GM21529 (cell line): ENCODE measurements at regions not wholly inside any gene's neighbourhood (a gene's known extent, or its start where the extent isn't known, plus 50 kb on each side); places are given as distances from the start of the nearest gene placed in this dataset.
"Not testable (repeated sequence)": the region's sequence is repeated elsewhere in the genome, so short reads cannot be mapped to it uniquely, and the experiment has no call there.

ENCODE experiments used
- ATAC-seq: cut with Tn5 transposase; IDR thresholded peaks from one replicate; pipeline ENCODE4 v1.9.1; 2021; ENCODE audit not compliant: unreplicated experiment

DNA sequence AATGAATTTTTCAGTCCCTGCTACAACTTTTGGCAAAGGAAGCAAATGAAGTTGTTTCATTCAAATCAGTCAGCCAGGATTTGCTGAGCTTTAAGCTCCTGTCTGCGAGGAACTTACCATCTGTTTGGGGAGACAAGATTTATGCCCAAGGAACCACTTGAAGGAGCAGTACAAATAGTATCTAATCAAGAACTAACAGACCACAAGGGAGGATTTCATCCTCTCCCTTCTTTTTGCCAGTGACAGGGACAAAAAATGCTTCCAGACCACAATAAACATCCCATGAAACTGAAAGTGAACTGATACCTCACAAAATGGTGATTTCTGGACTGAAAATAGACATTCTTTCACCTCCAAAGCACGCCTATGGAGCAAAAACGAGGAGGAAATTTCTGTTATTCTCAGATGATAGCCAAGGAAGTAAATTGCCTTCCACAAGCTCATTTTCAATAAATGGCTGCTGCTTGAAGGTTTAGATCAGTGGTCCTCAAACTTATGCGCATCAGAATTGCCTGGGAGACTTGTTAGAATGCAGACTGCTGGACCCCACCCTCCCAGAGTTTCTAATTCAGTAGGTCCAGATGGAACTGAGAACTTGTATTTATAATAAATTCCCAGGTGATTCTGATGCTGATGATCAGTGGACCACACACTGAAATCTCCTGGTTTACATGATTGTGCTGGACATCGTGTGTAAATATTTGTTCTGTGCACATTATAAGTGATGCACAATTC is 202.4 kb upstream of the GADL1 start:
- no peak for ATAC-seq

DNA sequence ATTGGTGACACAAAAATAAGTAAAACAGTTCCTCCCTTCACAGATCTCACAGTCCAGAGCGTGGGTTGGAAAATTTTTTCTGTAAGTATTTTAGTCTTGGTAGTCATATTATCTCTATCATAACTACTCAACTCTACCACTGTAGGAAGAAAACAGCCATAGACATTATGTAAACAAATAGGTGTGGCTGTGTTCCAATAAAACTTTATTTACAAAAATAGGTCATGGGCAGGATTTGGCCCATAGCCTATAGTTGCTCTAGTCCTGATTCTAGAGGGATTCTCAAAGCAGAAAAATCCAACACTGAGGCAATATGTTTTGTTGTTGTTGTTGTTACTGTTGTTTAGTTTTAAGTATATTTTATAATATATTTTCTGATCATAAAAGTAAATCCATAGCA is 206.1 kb upstream of the GADL1 start:
- ATAC-seq = no peak

DNA sequence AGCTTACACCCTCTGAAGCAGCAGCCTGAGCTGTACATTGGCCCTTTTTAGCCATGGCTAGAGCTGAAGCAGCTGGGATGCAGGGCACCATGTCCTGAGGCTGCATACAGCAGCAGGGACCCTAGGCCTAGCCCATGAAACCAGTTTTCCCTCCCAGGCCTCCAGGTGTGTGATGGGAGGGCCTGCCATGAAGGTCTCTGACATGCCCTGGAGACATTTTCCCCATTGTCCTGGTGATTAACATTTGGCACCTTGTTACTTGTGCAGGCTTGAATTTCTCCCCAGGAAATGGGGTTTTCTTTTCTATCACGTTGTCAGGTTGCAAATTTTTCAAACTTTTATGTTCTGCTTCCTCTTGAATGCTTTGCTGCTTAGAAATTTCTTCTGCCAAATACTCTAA is 206.8 kb upstream of the GADL1 start:
- not testable (repeated sequence) for ATAC-seq

- ATAC-seq = no peak
Observed at GRCh38 chr3:31102196-31102879, 207.9 kb upstream of the GADL1 start.

- no peak for ATAC-seq
Observed at GRCh38 chr3:31103181-31103580, 208.7 kb upstream of the GADL1 start.

GRCh38 chr3:31103623-31104180 is 209.2 kb upstream of the GADL1 start:
- ATAC-seq = no peak

DNA sequence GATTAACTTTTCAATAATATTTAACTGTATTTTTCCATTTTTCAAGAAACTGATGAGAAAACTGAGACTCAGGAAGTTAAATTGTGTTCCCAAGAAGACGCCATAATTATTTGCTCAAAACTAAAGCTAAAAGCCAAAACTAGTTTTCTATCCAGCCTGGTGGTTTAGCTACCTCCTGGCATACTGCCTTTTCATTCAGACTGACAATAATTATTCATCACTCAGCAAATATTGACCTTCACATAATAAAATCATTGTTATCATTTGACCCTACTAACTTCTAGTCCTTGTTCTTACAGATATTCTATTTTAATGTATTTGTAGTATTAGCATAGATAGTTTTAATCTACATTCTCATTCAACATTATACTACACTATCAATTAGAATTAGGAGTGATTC is 210.6 kb upstream of the GADL1 start:
- no peak for ATAC-seq

DNA sequence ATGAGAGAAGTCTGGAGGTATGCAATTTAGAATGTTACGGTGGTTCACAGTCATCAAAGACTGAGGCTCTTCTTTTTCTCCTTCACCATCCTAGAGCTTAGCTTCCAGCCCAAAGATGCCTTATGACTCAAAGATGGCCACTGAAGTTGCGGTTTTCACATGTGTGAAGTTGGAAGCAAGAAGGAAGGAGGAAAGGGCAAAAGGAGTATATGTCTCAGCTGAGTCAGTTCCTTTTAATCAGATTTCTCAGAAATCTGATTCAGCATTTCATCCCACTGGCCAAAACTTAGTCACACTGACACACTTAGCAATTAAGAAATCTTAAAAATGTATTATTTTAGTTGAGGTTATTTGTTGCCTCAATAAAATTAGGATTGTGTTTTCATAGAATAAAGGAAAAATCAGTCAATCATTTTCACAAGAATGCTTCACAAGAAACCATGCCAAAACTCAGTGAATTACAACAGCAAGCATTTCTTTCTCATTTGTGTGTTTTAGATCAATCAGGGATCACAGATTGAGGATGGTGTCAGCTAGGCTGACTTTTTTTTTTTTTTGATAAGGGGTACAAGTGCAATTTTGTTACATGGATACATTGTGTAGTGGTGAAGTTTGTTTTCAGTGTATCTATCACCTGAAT is 211.1 kb upstream of the GADL1 start:
- no peak for ATAC-seq

DNA sequence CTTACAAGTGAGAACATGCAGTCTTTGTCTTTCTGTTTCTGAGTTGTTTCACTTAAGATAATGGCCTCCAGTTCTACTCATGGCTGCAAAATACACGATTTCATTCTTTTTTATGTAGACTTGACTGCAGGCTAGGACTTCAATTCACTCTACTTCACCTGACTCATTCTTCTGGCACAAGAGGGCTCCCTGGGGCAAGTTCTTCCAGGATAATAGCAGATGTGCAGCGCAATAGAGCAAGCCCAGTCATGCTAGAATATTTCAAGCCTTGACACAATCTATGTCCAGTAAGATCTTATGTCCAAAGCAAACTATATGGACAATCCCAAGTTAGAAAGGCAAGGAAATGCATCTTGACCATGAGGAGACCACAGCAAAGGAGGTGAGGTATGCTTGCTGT is 211.7 kb upstream of the GADL1 start:
- ATAC-seq = no peak

- peak; percentile 95 for ATAC-seq
Observed at GRCh38 chr3:31106912-31107311, 212.5 kb upstream of the GADL1 start.

DNA sequence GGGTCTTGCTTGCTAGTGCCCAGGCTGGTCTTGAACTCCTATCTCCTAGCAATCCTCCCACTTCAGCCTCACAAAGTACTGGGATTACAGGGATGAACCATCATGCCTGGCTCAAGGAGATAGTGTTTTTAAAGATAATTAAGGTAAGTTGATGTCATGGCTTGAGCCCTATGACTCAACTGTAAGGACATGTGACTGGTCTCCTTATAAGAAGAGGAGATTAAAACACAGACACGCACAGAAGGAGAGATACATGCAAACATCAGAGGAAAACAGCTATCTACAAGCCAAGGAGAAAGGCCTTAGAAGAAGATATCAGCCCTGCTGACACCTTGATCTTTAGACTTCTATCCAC is 220.4 kb upstream of the GADL1 start:
- no peak for ATAC-seq

DNA sequence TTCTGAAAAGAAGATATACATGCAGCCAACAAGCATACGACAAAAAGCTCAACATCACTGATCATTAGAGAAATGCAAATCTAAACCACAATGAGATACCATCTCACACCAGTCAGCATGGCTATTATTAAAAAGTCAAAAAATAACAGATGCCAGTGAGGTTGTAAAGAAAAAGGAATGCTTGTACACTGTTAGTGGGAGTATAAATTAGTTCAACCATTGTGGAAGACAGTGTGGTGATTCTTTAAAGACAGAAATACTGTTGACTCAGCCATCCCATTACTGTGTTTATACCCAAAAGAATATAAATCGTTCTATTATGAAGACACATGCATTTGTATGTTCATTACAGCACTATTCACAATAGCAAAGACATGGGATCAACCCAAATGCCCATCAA is 221.1 kb upstream of the GADL1 start:
- ATAC-seq = not testable (repeated sequence)

DNA sequence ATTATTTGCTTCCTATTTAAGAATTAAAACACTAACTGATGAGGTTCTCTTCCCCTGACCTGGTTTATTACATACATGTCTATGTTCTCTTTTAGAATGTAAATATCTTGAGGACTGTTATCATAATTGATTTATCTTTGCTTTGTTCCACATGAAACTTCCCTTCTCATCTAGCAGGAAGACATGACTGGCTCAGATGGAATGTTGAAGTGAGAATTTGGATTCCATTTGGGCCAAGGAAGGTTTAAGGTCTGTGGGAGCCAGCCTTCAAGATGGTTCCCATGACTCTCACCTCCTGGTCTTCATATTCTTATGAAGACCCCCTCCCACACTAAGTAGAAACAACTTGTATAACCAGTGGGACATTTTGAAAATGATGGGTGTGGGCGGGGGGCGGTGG is 222.2 kb upstream of the GADL1 start:
- ATAC-seq = no peak

- ATAC-seq = no peak
Observed at GRCh38 chr3:31117854-31118253, 223.4 kb upstream of the GADL1 start.

DNA sequence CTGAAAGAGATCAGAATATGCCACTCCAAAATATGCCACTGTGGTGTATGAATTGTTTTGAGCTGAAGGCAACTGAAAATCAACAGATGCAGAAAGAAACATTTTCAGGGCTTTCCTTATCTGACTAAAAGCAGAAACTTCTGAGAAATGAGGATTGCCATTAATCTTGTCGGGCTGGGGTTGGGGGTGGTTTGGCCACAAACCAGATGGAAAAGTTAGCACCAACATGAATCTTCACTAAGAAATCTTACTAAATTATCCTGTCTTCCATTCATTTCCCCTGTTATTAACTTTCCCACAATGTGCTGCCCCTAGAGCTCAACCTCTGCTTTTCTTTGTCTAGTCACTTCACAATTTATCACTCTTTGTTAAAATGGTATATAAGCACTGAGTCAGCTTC is 229.9 kb upstream of the GADL1 start:
- ATAC-seq = no peak

GRCh38 chr3:31125413-31126020 is 231.1 kb upstream of the GADL1 start:
- no peak for ATAC-seq

- ATAC-seq = peak; percentile 73
Observed at GRCh38 chr3:31129241-31129640, 234.8 kb upstream of the GADL1 start.

DNA sequence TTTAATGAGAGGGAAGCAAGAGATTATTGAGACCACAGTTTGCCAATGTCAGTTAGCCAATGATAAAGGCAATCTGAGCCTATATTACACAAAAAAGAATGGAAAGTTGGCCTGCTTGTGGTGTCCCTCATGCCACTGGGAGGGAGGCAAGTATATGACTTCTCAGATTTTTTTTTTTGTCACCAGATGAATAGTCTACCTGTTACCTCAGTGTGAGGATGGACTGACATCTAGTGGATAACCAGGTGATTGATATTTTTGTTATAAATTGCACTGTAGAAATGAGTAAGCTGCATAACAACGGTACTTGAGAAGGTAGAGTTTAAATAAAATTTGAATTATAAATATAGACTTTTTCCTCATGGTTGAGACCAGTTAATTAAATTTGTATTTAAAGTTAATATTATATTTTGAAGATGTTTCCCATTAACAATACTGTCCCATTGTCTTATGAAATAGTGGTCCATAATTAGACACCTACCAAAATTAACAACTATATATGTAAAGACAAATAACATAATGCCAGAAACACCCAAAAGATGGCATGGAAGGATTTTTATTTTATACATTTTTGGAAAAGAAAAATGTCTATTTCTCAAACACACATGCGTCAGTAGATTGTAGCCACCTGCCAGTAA is 237.8 kb upstream of the GADL1 start:
- peak; percentile 48 for ATAC-seq

- no peak for ATAC-seq
Observed at GRCh38 chr3:31133541-31133940, 239.1 kb upstream of the GADL1 start.

- ATAC-seq = no peak
Observed at GRCh38 chr3:31135546-31135945, 241.1 kb upstream of the GADL1 start.
